Prostate gland (tissue), 2 donors: ENCODE measurements at regions not wholly inside any gene's neighbourhood (a gene's known extent, or its start where the extent isn't known, plus 50 kb on each side); places are given as distances from the start of the nearest gene placed in this dataset.

Experiments used
- POLR2A ChIP-seq: fragments of 450-650 bp; IDR thresholded peaks from one replicate; pipeline ENCODE4 v1.6.1; 2016; ENCODE audit warnings: antibody characterized with exemption, mild to moderate bottlenecking
- TF ChIP-seq, protein P1 (sequence below), 4 experiments: fragments of 200-600 bp in 2 of 4; fragments of 450-650 bp in 2 of 4; sonication (generic) in 2 of 4; IDR thresholded peaks; 1 replicate in 3 of 4; 2 replicates in 1 of 4; pipeline ENCODE4 v1.5.1; 2016 to 2019; ENCODE audit warnings: antibody characterized with exemption in 4 of 4, mild to moderate bottlenecking in 2 of 4, moderate library complexity in 2 of 4

DNA sequence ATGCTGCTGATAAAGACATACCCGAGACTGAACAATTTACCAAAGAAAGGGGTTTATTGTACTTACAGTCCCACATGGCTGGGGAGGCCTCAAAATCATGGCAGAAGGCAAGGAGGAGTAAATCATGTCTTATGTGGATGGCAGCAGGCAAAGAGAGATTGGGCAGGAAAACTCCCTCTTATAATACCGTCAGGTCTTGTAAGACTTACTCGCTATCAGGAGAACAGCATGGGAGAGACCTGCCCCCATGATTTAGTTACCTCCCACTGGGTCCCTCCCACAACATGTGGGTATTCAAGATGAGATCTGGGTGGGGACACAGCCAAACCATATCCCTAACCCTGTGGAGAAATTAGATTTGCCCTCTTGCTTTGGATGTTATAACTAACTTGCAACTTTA, 1068.0 kb upstream of the ZEB2 start:
- TF ChIP-seq, protein P1, sequence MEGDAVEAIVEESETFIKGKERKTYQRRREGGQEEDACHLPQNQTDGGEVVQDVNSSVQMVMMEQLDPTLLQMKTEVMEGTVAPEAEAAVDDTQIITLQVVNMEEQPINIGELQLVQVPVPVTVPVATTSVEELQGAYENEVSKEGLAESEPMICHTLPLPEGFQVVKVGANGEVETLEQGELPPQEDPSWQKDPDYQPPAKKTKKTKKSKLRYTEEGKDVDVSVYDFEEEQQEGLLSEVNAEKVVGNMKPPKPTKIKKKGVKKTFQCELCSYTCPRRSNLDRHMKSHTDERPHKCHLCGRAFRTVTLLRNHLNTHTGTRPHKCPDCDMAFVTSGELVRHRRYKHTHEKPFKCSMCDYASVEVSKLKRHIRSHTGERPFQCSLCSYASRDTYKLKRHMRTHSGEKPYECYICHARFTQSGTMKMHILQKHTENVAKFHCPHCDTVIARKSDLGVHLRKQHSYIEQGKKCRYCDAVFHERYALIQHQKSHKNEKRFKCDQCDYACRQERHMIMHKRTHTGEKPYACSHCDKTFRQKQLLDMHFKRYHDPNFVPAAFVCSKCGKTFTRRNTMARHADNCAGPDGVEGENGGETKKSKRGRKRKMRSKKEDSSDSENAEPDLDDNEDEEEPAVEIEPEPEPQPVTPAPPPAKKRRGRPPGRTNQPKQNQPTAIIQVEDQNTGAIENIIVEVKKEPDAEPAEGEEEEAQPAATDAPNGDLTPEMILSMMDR (IDR thresholded peaks at IDR 0.05): no peak
- no peak for TF ChIP-seq POLR2A
